ENCODE measurements at regions not wholly inside any gene's neighbourhood (a gene's known extent, or its start where the extent isn't known, plus 50 kb on each side); places are given as distances from the start of the nearest gene placed in this dataset.

GRCh38 chr7:8829100-8829499 lies 395.7 kb downstream of the NXPH1 start:
- TF ChIP-seq CTCF (conservative IDR thresholded peaks at IDR 0.05; ENCODE audit: low read depth, low read length) (no peak), RAD21 (IDR thresholded peaks at IDR 0.05; ENCODE audit: low read length) (no peak), POLR2A (IDR thresholded peaks at IDR 0.05; ENCODE audit: low read depth, low read length) (no peak), CEBPB (IDR thresholded peaks at IDR 0.05; ENCODE audit: low read depth, low read length) (no peak), MXI1 (IDR thresholded peaks at IDR 0.05; ENCODE audit: borderline replicate concordance, low read depth, low read length) (no peak), SMC3 (IDR thresholded peaks at IDR 0.05; ENCODE audit: low read depth, low read length) (no peak), RFX5 (IDR thresholded peaks at IDR 0.05; ENCODE audit: low read depth, low read length) (no peak), MAFK (IDR thresholded peaks at IDR 0.05; ENCODE audit: low read depth, low read length) (no peak), USF2 (IDR thresholded peaks at IDR 0.05; ENCODE audit: low read depth, low read length) (no peak), RCOR1 (IDR thresholded peaks at IDR 0.05; ENCODE audit: insufficient replicate concordance, low read length) (no peak), BHLHE40 (IDR thresholded peaks at IDR 0.05; ENCODE audit: low read depth, low read length) (no peak), NFE2L2 (IDR thresholded peaks at IDR 0.05; ENCODE audit: low read depth, low read length) (no peak), CHD1 (IDR thresholded peaks at IDR 0.05; ENCODE audit: low read depth, low read length) (no peak)

All from IMR-90 (cell line).